ENCODE measurements at regions not wholly inside any gene's neighbourhood (a gene's known extent, or its start where the extent isn't known, plus 50 kb on each side); places are given as distances from the start of the nearest gene placed in this dataset.

- Histone ChIP-seq H3K27me3 (no peaks in the 10 kb centered on the region), H3K27ac (no peak overlapping the region), H3K36me3 (no peaks in the 10 kb centered on the region), H3K4me1 (no peaks in the 10 kb centered on the region), H3K9me3 (no peaks in the 10 kb centered on the region), H3K4me3 (no peak overlapping the region)
- DNase-seq (no peak), ATAC-seq (ENCODE audit: low FRiP score in 2 of 2) (no peak)
- TF ChIP-seq CTCF (IDR thresholded peaks at IDR 0.05) (no peak), EP300 (IDR thresholded peaks at IDR 0.05) (no peak), POLR2A (IDR thresholded peaks at IDR 0.05) (no peak)
- 73 to 75% methylated on average over 4 of the region's 4 CpGs for WGBS, 2 donors
Measured at GRCh38 chr4:63556332-63556731, 852.9 kb downstream of the TECRL start.

- no peak overlapping the region for H3K27ac ChIP-seq
- no peak overlapping the region for H3K4me3 ChIP-seq
- DNase-seq = no peak
- no peak for ATAC-seq (ENCODE audit: low FRiP score in 2 of 2)
- no peaks in the 10 kb centered on the region for H3K4me1 ChIP-seq
- no peaks in the 10 kb centered on the region for H3K36me3 ChIP-seq
- no peaks in the 10 kb centered on the region for H3K27me3 ChIP-seq
- H3K9me3 ChIP-seq = no peaks in the 10 kb centered on the region
- TF ChIP-seq CTCF (IDR thresholded peaks at IDR 0.05) = no peak
- no peak for TF ChIP-seq EP300 (IDR thresholded peaks at IDR 0.05)
- no peak for TF ChIP-seq POLR2A (IDR thresholded peaks at IDR 0.05)
- no peak for TF ChIP-seq POLR2AphosphoS5 (IDR thresholded peaks at IDR 0.05)
Measured at GRCh38 chr4:63553123-63553522, 856.1 kb downstream of the TECRL start.

GRCh38 chr4:63541828-63542227, 867.4 kb downstream of the TECRL start:
- Histone ChIP-seq H3K9me3 (peaks cover 0 to 9% (median 0%) of the 10 kb centered on the region in 4 donors), H3K4me1 (no peaks in the 10 kb centered on the region), H3K4me3 (no peak overlapping the region), H3K27me3 (no peaks in the 10 kb centered on the region), H3K36me3 (no peaks in the 10 kb centered on the region), H3K27ac (no peak overlapping the region)
- WGBS, 2 donors = 73% methylated on average over 2 of the region's 2 CpGs; no CpG with 5 or more reads in 1 of the 2 donors
- DNase-seq = no peak
- TF ChIP-seq POLR2A (IDR thresholded peaks at IDR 0.05) (no peak), POLR2AphosphoS5 (IDR thresholded peaks at IDR 0.05) (no peak), CTCF (IDR thresholded peaks at IDR 0.05) (no peak), EP300 (IDR thresholded peaks at IDR 0.05) (no peak)
- ATAC-seq (ENCODE audit: low FRiP score in 2 of 2) = peak in 1 of 2 donors; percentile 51

GRCh38 chr4:63529581-63530337, 879.5 kb downstream of the TECRL start:
- TF ChIP-seq CTCF (IDR thresholded peaks at IDR 0.05) (no peak), EP300 (IDR thresholded peaks at IDR 0.05) (no peak), POLR2A (IDR thresholded peaks at IDR 0.05) (no peak), POLR2AphosphoS5 (IDR thresholded peaks at IDR 0.05) (no peak)
- no peaks in the 10 kb centered on the region for H3K4me1 ChIP-seq
- ATAC-seq (ENCODE audit: low FRiP score in 2 of 2) (no peak), DNase-seq (no peak)
- no peaks in the 10 kb centered on the region for H3K9me3 ChIP-seq
- WGBS, 2 donors = 68% methylated on average over 7 of the region's 7 CpGs
- no peaks in the 10 kb centered on the region for H3K27me3 ChIP-seq
- no peak overlapping the region for H3K4me3 ChIP-seq
- no peaks in the 10 kb centered on the region for H3K36me3 ChIP-seq
- no peak overlapping the region for H3K27ac ChIP-seq
